Osteocyte (in vitro differentiated cells): ENCODE measurements at regions not wholly inside any gene's neighbourhood (a gene's known extent, or its start where the extent isn't known, plus 50 kb on each side); places are given as distances from the start of the nearest gene placed in this dataset.
A peak's percentile ranks its signal among the peaks of the same experiment; 100 is the strongest.

Source experiments
- DNase-seq: peaks from one replicate; pipeline ENCODE4 v3.0.0; 2021; ENCODE audit warnings: mixed read lengths; ENCODE audit not compliant: unreplicated experiment; ENCODE audit errors: extremely low spot score
- H3K27ac Mint-ChIP-seq: one replicate; pipeline ENCODE4 v1.8.0; 2021; ENCODE audit warnings: mild to moderate bottlenecking, mixed read lengths; ENCODE audit not compliant: unreplicated experiment
- H3K27me3 Mint-ChIP-seq: one replicate; pipeline ENCODE4 v1.8.0; 2021; ENCODE audit warnings: mixed read lengths; ENCODE audit not compliant: unreplicated experiment
- H3K36me3 Mint-ChIP-seq: one replicate; pipeline ENCODE4 v1.8.0; 2021; ENCODE audit warnings: mixed read lengths; ENCODE audit not compliant: unreplicated experiment
- H3K4me1 Mint-ChIP-seq: one replicate; pipeline ENCODE4 v1.8.0; 2021; ENCODE audit warnings: mixed read lengths; ENCODE audit not compliant: unreplicated experiment
- H3K4me3 Mint-ChIP-seq: one replicate; pipeline ENCODE4 v1.8.0; 2021; ENCODE audit warnings: mild to moderate bottlenecking, moderate library complexity, mixed read lengths; ENCODE audit not compliant: unreplicated experiment
- H3K9me3 Mint-ChIP-seq: one replicate; pipeline ENCODE4 v1.8.0; 2021; ENCODE audit warnings: mixed read lengths; ENCODE audit not compliant: unreplicated experiment
- CTCF ChIP-seq: fragments of 200-600 bp; sonication (generic); IDR thresholded peaks from 2 replicates; pipeline ENCODE4 v1.5.0; 2021; ENCODE audit warnings: antibody characterized with exemption, mild to moderate bottlenecking, moderate library complexity

- peak; percentile 15 for TF ChIP-seq CTCF
- Mint-ChIP-seq H3K27ac (no peak overlapping the region), H3K4me3 (no peak overlapping the region), H3K27me3 (peaks cover 2% of the 10 kb centered on the region), H3K4me1 (peaks cover 14% of the 10 kb centered on the region), H3K36me3 (no peaks in the 10 kb centered on the region), H3K9me3 (no peaks in the 10 kb centered on the region)
- no peak for DNase-seq
Measured at GRCh38 chr5:168104811-168105481, 186.5 kb upstream of the WWC1 start.

- Mint-ChIP-seq H3K36me3 (no peaks in the 10 kb centered on the region), H3K27ac (no peak overlapping the region), H3K9me3 (no peaks in the 10 kb centered on the region), H3K4me3 (no peak overlapping the region), H3K4me1 (peaks cover 14% of the 10 kb centered on the region), H3K27me3 (peaks cover 9% of the 10 kb centered on the region)
- no peak for DNase-seq
- TF ChIP-seq CTCF, result no peak
Measured at GRCh38 chr5:168106008-168106761, 185.3 kb upstream of the WWC1 start.

- no peak for DNase-seq
- TF ChIP-seq CTCF, result no peak
- Mint-ChIP-seq H3K27me3 (peaks cover 12% of the 10 kb centered on the region), H3K9me3 (no peaks in the 10 kb centered on the region), H3K27ac (no peak overlapping the region), H3K36me3 (no peaks in the 10 kb centered on the region), H3K4me3 (no peak overlapping the region), H3K4me1 (peaks cover 14% of the 10 kb centered on the region)
Measured at GRCh38 chr5:168109441-168109840, 182.0 kb upstream of the WWC1 start.

- no peaks in the 10 kb centered on the region for H3K36me3 Mint-ChIP-seq
Measured at GRCh38 chr5:168110384-168110783, 181.1 kb upstream of the WWC1 start.

More at GRCh38 chr5:168110384-168110783, 181.1 kb upstream of the WWC1 start:
- H3K27me3 Mint-ChIP-seq, result peaks cover 12% of the 10 kb centered on the region
- no peak for TF ChIP-seq CTCF
- H3K27ac Mint-ChIP-seq, result no peak overlapping the region
- peaks cover 7% of the 10 kb centered on the region for H3K4me1 Mint-ChIP-seq
- no peaks in the 10 kb centered on the region for H3K9me3 Mint-ChIP-seq
- DNase-seq, result no peak
- H3K4me3 Mint-ChIP-seq, result no peak overlapping the region
